ENCODE measurements at regions not wholly inside any gene's neighbourhood (a gene's known extent, or its start where the extent isn't known, plus 50 kb on each side); places are given as distances from the start of the nearest gene placed in this dataset.

- ChIA-PET CTCF (no interaction called here), POLR2A (no interaction called here)
- no peaks in the 10 kb centered on the region for H3K9me3 Mint-ChIP-seq
- no peak for DNase-seq
- no peak overlapping the region for H3K4me3 Mint-ChIP-seq
- H3K4me1 Mint-ChIP-seq (ENCODE audit: low read depth), result no peaks in the 10 kb centered on the region
- peaks cover 5% of the 10 kb centered on the region for H3K27me3 Mint-ChIP-seq
- intact Hi-C loops (cut with micrococcal nuclease), result no loop called here
- H3K36me3 Mint-ChIP-seq, result no peaks in the 10 kb centered on the region
- no peak overlapping the region for H3K27ac Mint-ChIP-seq
Observed at GRCh38 chr15:62799919-62800318, 242.6 kb upstream of the TPM1 start.

- no peak overlapping the region for H3K4me3 Mint-ChIP-seq
- no peaks in the 10 kb centered on the region for H3K9me3 Mint-ChIP-seq
- H3K27ac Mint-ChIP-seq, result no peak overlapping the region
- intact Hi-C loops (cut with micrococcal nuclease), result no loop called here
- DNase-seq, result no peak
- H3K27me3 Mint-ChIP-seq, result no peaks in the 10 kb centered on the region
- no peaks in the 10 kb centered on the region for H3K36me3 Mint-ChIP-seq
- no peaks in the 10 kb centered on the region for H3K4me1 Mint-ChIP-seq (ENCODE audit: low read depth)
- ChIA-PET POLR2A (no interaction called here), CTCF (no interaction called here)
Observed at GRCh38 chr15:62802612-62803011, 239.9 kb upstream of the TPM1 start.

GRCh38 chr15:62803856-62804400 lies 238.6 kb upstream of the TPM1 start:
- Mint-ChIP-seq H3K27me3 (no peaks in the 10 kb centered on the region), H3K9me3 (no peaks in the 10 kb centered on the region), H3K4me3 (no peak overlapping the region), H3K27ac (no peak overlapping the region), H3K4me1 (ENCODE audit: low read depth) (no peaks in the 10 kb centered on the region), H3K36me3 (no peaks in the 10 kb centered on the region)
- ChIA-PET POLR2A (no interaction called here), CTCF (no interaction called here)
- intact Hi-C loops (cut with micrococcal nuclease), result no loop called here
- DNase-seq, result no peak

DNA sequence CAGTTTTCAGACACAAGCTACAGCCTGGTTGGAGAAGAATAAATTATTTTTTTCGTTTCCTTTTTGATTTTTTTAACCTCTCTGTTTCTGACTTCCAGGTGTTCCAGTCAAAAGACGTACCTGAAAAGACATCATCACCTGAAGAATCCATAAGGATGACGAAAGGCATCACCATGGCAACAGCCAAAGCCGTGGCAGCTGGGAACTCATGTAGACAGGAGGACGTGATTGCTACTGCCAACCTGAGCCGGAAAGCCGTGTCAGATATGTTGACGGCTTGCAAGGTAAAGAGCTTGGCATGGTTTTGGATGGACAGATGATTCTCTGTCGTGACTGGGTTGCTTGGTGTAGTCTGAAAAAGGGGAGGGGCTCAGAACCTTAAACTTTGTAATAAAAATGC lies 237.0 kb upstream of the TPM1 start:
- intact Hi-C loops (cut with micrococcal nuclease), result no loop called here
- no peak overlapping the region for H3K4me3 Mint-ChIP-seq
- DNase-seq, result no peak
- no peaks in the 10 kb centered on the region for H3K27me3 Mint-ChIP-seq
- POLR2A ChIA-PET, result no interaction called here
- H3K4me1 Mint-ChIP-seq (ENCODE audit: low read depth), result no peaks in the 10 kb centered on the region
- no peaks in the 10 kb centered on the region for H3K9me3 Mint-ChIP-seq
- CTCF ChIA-PET, result no interaction called here
- no peaks in the 10 kb centered on the region for H3K36me3 Mint-ChIP-seq
- H3K27ac Mint-ChIP-seq, result no peak overlapping the region

GRCh38 chr15:62807539-62808130 lies 234.9 kb upstream of the TPM1 start:
- Mint-ChIP-seq H3K9me3 (no peaks in the 10 kb centered on the region), H3K36me3 (no peaks in the 10 kb centered on the region), H3K27me3 (no peaks in the 10 kb centered on the region), H3K27ac (no peak overlapping the region), H3K4me1 (ENCODE audit: low read depth) (no peaks in the 10 kb centered on the region), H3K4me3 (no peak overlapping the region)
- no peak for DNase-seq
- CTCF ChIA-PET, result no interaction called here
- intact Hi-C loops (cut with micrococcal nuclease), result no loop called here
- POLR2A ChIA-PET, result no interaction called here

GRCh38 chr15:62809115-62809967 lies 233.2 kb upstream of the TPM1 start:
- Mint-ChIP-seq H3K27ac (no peak overlapping the region), H3K4me1 (ENCODE audit: low read depth) (no peaks in the 10 kb centered on the region), H3K4me3 (no peak overlapping the region), H3K36me3 (no peaks in the 10 kb centered on the region), H3K9me3 (no peaks in the 10 kb centered on the region), H3K27me3 (no peaks in the 10 kb centered on the region)
- no peak for DNase-seq
- ChIA-PET POLR2A (no interaction called here), CTCF (interaction anchor here (0.7 kb wide), 1 partner anchor 305 kb away, joined by 3 read pairs; no protein-coding TSS in a partner anchor)
- intact Hi-C loops (cut with micrococcal nuclease), result no loop called here

- Mint-ChIP-seq H3K4me1 (ENCODE audit: low read depth) (no peaks in the 10 kb centered on the region), H3K9me3 (no peaks in the 10 kb centered on the region), H3K36me3 (no peaks in the 10 kb centered on the region), H3K27me3 (no peaks in the 10 kb centered on the region), H3K27ac (no peak overlapping the region), H3K4me3 (no peak overlapping the region)
- intact Hi-C loops (cut with micrococcal nuclease), result no loop called here
- CTCF ChIA-PET, result no interaction called here
- no peak for DNase-seq
- POLR2A ChIA-PET, result no interaction called here
Observed at GRCh38 chr15:62809968-62810260, 232.6 kb upstream of the TPM1 start.

GRCh38 chr15:62812515-62812835 lies 230.1 kb upstream of the TPM1 start:
- no peak for DNase-seq
- Mint-ChIP-seq H3K4me3 (no peak overlapping the region), H3K9me3 (no peaks in the 10 kb centered on the region), H3K27ac (no peak overlapping the region), H3K27me3 (no peaks in the 10 kb centered on the region), H3K36me3 (no peaks in the 10 kb centered on the region), H3K4me1 (ENCODE audit: low read depth) (no peaks in the 10 kb centered on the region)
- intact Hi-C loops (cut with micrococcal nuclease), result no loop called here
- ChIA-PET CTCF (no interaction called here), POLR2A (no interaction called here)

DNA sequence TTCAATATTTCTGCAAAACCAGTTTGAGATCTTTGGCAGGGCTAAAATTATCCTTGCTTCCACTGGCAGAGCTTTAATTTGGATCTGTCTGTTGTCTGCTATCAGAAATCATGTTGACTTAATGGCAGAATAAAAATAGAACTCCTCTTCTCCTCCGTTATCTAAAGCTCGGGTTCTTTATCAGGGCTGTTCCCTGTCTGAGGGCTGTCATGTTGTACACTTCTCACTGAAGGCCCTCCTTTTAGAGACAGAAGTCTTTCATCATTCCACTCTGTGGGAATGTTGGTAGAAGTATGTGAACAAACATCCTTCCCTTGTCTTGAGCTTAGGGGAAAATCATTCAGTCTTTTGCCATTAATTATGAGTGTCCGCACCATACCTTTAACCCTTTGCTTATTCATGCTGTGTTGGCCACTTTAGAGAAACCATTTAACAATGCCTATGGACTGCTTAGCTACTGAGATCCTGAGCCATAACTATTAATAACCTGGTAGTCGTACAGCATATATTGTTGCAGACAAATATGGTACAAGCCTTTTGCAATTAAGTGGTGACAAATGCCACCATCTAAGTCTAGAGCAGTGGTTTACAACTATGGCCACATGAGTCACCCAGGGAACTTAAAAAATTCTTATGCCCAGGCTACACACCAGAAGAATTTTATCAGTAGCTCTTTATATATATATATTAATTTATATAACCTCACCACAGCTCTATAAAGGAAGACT lies 226.0 kb upstream of the TPM1 start:
- Mint-ChIP-seq H3K27me3 (no peaks in the 10 kb centered on the region), H3K4me3 (no peak overlapping the region), H3K27ac (no peak overlapping the region), H3K9me3 (no peaks in the 10 kb centered on the region), H3K4me1 (ENCODE audit: low read depth) (no peaks in the 10 kb centered on the region), H3K36me3 (no peaks in the 10 kb centered on the region)
- intact Hi-C loops (cut with micrococcal nuclease), result no loop called here
- DNase-seq, result no peak
- CTCF ChIA-PET, result no interaction called here
- POLR2A ChIA-PET, result no interaction called here

DNA sequence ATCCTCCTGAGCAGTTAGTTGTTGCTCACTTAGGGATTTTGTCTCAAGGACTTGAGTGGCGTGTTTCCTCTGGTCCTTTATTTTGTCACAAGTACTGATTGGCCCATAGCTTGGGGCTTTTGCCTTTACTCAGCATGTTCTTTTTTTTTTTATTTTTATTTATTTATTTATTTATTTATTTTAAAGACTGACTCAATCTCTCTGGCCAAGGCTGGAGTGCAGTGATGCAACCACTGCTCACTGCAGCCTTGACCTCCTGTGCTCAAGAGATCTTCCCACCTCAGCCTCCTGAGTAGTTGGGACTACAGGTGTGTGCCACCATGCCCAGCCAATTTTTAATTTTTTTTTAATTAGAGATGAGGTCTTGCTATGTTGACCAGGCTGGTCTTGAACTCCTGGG lies 223.9 kb upstream of the TPM1 start:
- Mint-ChIP-seq H3K36me3 (no peaks in the 10 kb centered on the region), H3K4me3 (no peak overlapping the region), H3K9me3 (no peaks in the 10 kb centered on the region), H3K27ac (no peak overlapping the region), H3K4me1 (ENCODE audit: low read depth) (no peaks in the 10 kb centered on the region), H3K27me3 (no peaks in the 10 kb centered on the region)
- no peak for DNase-seq
- CTCF ChIA-PET, result no interaction called here
- intact Hi-C loops (cut with micrococcal nuclease), result no loop called here
- POLR2A ChIA-PET, result no interaction called here

DNA sequence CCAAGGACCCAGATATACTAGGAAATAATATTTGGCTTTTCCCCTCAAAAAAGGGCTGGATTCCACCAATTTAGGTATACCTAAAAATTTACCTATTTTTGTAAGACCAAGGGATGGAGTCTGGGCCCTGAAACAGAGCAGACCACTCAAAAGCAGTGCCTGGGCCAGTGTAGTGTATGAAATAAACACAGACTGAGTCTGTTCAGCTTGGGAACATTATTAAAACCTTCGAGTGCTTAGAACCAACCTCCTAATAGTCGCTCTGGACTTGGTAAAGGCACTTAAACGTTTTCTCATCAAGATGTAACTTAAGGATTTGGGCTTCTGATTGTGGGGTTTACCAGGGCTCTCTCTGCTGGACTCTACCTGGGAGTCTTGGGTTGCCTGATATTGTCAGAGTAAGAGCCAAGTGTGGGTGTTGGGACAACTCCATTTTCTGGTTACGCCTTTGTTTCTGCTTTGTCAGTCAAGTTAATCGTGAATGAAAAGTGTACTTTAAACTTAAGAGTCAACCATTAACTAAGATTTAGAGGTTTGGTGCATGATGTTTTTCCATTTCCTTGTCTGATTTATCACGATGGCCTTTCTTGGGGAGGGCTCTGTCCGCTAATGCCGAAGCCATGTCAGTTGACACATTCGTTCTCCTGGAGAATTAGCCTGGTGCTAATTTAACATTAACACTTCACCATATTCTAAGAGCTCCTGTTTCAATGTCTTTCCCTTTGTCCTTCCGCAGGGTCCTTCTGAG lies 221.0 kb upstream of the TPM1 start:
- Mint-ChIP-seq H3K4me1 (ENCODE audit: low read depth) (no peaks in the 10 kb centered on the region), H3K27me3 (no peaks in the 10 kb centered on the region), H3K4me3 (no peak overlapping the region), H3K36me3 (no peaks in the 10 kb centered on the region), H3K9me3 (no peaks in the 10 kb centered on the region), H3K27ac (no peak overlapping the region)
- intact Hi-C loops (cut with micrococcal nuclease), result no loop called here
- no peak for DNase-seq
- ChIA-PET POLR2A (no interaction called here), CTCF (no interaction called here)

DNA sequence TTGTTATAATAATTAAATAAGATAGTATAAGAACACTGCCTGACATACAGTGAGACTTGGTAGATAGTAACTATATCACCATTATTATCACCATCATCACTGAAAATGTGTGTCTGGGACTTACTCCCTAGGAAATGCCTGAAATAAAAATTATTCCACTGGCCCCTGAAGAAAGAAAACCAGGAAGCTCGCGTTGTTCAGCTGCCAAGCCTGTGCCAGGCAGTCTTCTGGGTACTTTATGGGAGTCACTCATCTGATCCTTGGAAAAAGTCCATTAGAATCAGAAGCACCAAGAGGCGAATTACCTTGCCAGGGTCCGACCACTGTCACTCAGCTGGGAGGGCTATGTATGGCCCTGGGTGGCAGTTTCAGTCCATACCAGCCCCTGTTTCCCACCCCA lies 220.3 kb upstream of the TPM1 start:
- no peaks in the 10 kb centered on the region for H3K4me1 Mint-ChIP-seq (ENCODE audit: low read depth)
- H3K4me3 Mint-ChIP-seq, result no peak overlapping the region
- no peaks in the 10 kb centered on the region for H3K9me3 Mint-ChIP-seq
- DNase-seq, result no peak
- H3K36me3 Mint-ChIP-seq, result no peaks in the 10 kb centered on the region
- no peak overlapping the region for H3K27ac Mint-ChIP-seq
- H3K27me3 Mint-ChIP-seq, result no peaks in the 10 kb centered on the region
- intact Hi-C loops (cut with micrococcal nuclease), result no loop called here
- ChIA-PET POLR2A (no interaction called here), CTCF (no interaction called here)

All from activated CD4-positive, alpha-beta memory T cell treated with anti-CD3 and anti-CD28 coated beads for 36 hours (primary cell).